Neural crest cell (in vitro differentiated cells): ENCODE measurements at regions not wholly inside any gene's neighbourhood (a gene's known extent, or its start where the extent isn't known, plus 50 kb on each side); places are given as distances from the start of the nearest gene placed in this dataset.

Experiments used
- DNase-seq: peaks from one replicate; pipeline ENCODE4 v3.0.0; 2021; ENCODE audit warnings: low read depth, mixed read lengths, low spot score
- H3K27ac Mint-ChIP-seq: one replicate; pipeline ENCODE4 v1.8.0; 2021; ENCODE audit warnings: mild to moderate bottlenecking, mixed read lengths; ENCODE audit not compliant: unreplicated experiment
- H3K27me3 Mint-ChIP-seq: 2 replicates; pipeline ENCODE4 v1.8.0; 2021; ENCODE audit warnings: low read depth, mild to moderate bottlenecking, mixed read lengths
- H3K36me3 Mint-ChIP-seq: 2 replicates; pipeline ENCODE4 v1.8.0; 2021; ENCODE audit warnings: low read depth, mild to moderate bottlenecking, mixed read lengths
- H3K4me1 Mint-ChIP-seq: 2 replicates; pipeline ENCODE4 v1.8.0; 2021; ENCODE audit warnings: mixed read lengths
- H3K4me3 Mint-ChIP-seq: one replicate; pipeline ENCODE4 v1.8.0; 2021; ENCODE audit warnings: mild to moderate bottlenecking, mixed read lengths
- H3K9me3 Mint-ChIP-seq: 2 replicates; pipeline ENCODE4 v1.8.0; 2021; ENCODE audit warnings: mixed read lengths
- TF ChIP-seq, protein P1 (sequence below): fragments of 200-600 bp; sonication (generic); conservative IDR thresholded peaks from 2 replicates; pipeline ENCODE4 v1.5.0; 2021; ENCODE audit warnings: antibody characterized with exemption, mild to moderate bottlenecking

DNA sequence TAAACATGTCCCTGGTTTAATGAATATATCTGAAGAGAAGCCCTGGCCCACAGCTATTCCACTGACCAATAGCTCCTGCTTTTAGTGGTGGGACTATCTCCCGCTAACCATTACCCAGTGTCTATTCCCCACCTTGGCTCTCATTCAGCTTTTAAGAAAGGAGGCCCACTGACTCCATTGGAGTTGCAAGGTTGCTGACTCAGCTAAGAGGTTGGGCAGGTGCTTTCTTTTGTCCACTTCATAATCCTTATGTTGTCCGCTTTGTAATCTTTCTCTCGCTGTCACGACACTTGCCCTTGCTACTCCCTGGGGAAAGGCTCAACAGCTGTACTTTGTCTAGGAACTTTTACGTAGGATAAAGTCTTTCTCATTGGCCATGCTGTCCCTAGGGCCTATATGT is 453.4 kb upstream of the CCDC196 start:
- no peak for DNase-seq
- Mint-ChIP-seq H3K36me3 (peaks cover 18% of the 10 kb centered on the region), H3K4me1 (peaks cover 20% of the 10 kb centered on the region), H3K4me3 (no peak overlapping the region), H3K27me3 (no peaks in the 10 kb centered on the region), H3K27ac (no peak overlapping the region), H3K9me3 (peaks cover 22% of the 10 kb centered on the region)
- TF ChIP-seq, protein P1, sequence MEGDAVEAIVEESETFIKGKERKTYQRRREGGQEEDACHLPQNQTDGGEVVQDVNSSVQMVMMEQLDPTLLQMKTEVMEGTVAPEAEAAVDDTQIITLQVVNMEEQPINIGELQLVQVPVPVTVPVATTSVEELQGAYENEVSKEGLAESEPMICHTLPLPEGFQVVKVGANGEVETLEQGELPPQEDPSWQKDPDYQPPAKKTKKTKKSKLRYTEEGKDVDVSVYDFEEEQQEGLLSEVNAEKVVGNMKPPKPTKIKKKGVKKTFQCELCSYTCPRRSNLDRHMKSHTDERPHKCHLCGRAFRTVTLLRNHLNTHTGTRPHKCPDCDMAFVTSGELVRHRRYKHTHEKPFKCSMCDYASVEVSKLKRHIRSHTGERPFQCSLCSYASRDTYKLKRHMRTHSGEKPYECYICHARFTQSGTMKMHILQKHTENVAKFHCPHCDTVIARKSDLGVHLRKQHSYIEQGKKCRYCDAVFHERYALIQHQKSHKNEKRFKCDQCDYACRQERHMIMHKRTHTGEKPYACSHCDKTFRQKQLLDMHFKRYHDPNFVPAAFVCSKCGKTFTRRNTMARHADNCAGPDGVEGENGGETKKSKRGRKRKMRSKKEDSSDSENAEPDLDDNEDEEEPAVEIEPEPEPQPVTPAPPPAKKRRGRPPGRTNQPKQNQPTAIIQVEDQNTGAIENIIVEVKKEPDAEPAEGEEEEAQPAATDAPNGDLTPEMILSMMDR = no peak

GRCh38 chr14:66036547-66036946 is 449.6 kb upstream of the CCDC196 start:
- peaks cover 18% of the 10 kb centered on the region for H3K9me3 Mint-ChIP-seq

DNA sequence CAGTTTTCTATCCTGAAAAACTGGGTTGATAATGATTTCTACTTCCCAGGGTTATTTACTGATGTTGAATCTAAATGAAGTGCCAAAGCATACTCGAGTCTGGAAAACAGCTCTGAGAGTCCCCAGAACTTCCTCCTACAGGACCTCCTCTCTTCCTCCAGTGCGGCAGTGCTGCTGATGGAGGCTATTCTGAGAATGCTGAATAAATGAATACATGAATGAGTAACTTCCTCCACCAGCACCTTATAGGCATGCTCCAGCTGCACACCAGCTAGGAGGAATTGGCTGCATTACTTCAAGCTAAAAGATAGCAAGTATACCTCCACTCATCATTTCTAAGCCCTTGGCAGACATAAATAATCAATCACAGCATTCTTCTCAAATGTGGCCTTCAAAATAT is 448.8 kb upstream of the CCDC196 start:
- peak overlapping the region; percentile 83 for H3K27ac Mint-ChIP-seq
- DNase-seq = no peak
- H3K9me3 Mint-ChIP-seq = peaks cover 18% of the 10 kb centered on the region
- H3K27me3 Mint-ChIP-seq = no peaks in the 10 kb centered on the region
- H3K36me3 Mint-ChIP-seq = peaks cover 10% of the 10 kb centered on the region
- no peak overlapping the region for H3K4me3 Mint-ChIP-seq
- TF ChIP-seq, protein P1 = no peak
- H3K4me1 Mint-ChIP-seq = peaks cover 42% of the 10 kb centered on the region

More at GRCh38 chr14:66036547-66036946, 449.6 kb upstream of the CCDC196 start:
- peaks cover 10% of the 10 kb centered on the region for H3K36me3 Mint-ChIP-seq
- H3K4me1 Mint-ChIP-seq = peaks cover 41% of the 10 kb centered on the region
- TF ChIP-seq, protein P1 = no peak
- no peak overlapping the region for H3K4me3 Mint-ChIP-seq
- peak overlapping the region; percentile 64 for H3K27ac Mint-ChIP-seq
- no peaks in the 10 kb centered on the region for H3K27me3 Mint-ChIP-seq
- DNase-seq = no peak

DNA sequence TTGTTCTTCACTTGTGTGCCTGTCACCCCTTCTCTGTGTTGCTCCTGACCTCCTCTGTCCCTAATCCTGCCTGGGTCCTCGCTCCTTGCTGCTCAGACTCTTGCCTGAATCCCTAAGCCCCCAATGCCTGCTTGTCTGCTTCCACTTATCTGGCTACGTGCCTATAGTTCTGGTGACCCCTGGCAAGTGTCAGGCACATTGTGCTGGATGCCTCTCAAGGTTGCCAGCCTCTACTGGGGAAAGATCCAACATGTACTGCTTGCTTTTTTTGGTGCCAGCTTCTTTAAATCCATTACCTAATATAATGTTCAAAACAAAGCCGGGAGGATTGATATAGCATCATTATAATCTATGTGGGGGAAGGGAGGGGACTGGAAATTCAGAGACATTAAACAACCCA is 448.0 kb upstream of the CCDC196 start:
- Mint-ChIP-seq H3K27me3 (no peaks in the 10 kb centered on the region), H3K27ac (peak overlapping the region; percentile 79), H3K4me3 (peak overlapping the region; percentile 56), H3K9me3 (peaks cover 13% of the 10 kb centered on the region), H3K36me3 (peaks cover 6% of the 10 kb centered on the region), H3K4me1 (peaks cover 47% of the 10 kb centered on the region)
- TF ChIP-seq, protein P1 = no peak
- DNase-seq = peak; percentile 16

- peaks cover 3% of the 10 kb centered on the region for H3K36me3 Mint-ChIP-seq
- H3K4me1 Mint-ChIP-seq = peaks cover 47% of the 10 kb centered on the region
- no peaks in the 10 kb centered on the region for H3K27me3 Mint-ChIP-seq
- TF ChIP-seq, protein P1 = no peak
- DNase-seq = no peak
- peak overlapping the region; percentile 56 for H3K4me3 Mint-ChIP-seq
- H3K9me3 Mint-ChIP-seq = peaks cover 11% of the 10 kb centered on the region
- H3K27ac Mint-ChIP-seq = peak overlapping the region; percentile 79
These were observed 447.6 kb upstream of the CCDC196 start for GRCh38 chr14:66038618-66039017.

DNA sequence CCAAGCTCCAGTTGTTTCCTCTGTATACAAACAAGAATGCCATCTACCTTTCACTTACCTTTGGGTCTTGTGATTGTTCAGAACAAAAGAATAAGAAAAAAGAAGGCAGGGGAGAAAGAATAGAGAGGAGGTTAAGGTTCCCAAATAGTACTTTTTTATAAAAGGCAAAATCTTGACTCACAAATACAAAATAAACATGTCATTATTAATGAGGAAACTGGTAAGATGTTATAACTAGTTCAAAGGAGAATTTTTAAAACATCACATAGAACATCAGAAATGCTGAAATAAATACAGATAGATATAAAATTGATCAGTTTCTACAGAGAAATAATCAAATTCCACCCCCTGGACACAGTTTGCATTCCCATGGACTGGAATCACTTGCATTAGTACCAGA is 446.7 kb upstream of the CCDC196 start:
- TF ChIP-seq, protein P1 = no peak

More for the DNA sequence above, 446.7 kb upstream of the CCDC196 start:
- Mint-ChIP-seq H3K9me3 (peaks cover 4% of the 10 kb centered on the region), H3K27ac (no peak overlapping the region), H3K4me1 (peaks cover 47% of the 10 kb centered on the region), H3K27me3 (no peaks in the 10 kb centered on the region), H3K36me3 (peaks cover 3% of the 10 kb centered on the region), H3K4me3 (no peak overlapping the region)
- DNase-seq = no peak
